B cell (primary cell): ENCODE measurements at regions not wholly inside any gene's neighbourhood (a gene's known extent, or its start where the extent isn't known, plus 50 kb on each side); places are given as distances from the start of the nearest gene placed in this dataset.

Source experiments
- ATAC-seq: fragments of 200-7000 bp; cut with Tn5 transposase; one replicate; pipeline ENCODE4 v1.10.0; 2021; ENCODE audit warnings: low read depth, mild to moderate bottlenecking, moderate number of reproducible peaks, moderate library complexity
- CTCF ChIA-PET: fragments of 350-600 bp; sonication (Branson Sonifier 250); formaldehyde crosslinking; loops from one replicate; lab custom pipeline; 2021; ENCODE audit warnings: antibody characterized with exemption, inconsistent platforms; lab: Charles Lee
- POLR2A ChIA-PET: fragments of 350-600 bp; sonication (Branson Sonifier 250); formaldehyde crosslinking; loops from one replicate; lab custom pipeline; 2021; ENCODE audit warnings: antibody characterized with exemption; lab: Charles Lee
- DNase-seq: peaks from one replicate; pipeline ENCODE4 v3.0.0; 2013
- H2AFZ ChIP-seq: 2 replicates; pipeline ENCODE4 v1.6.1; 2012; ENCODE audit warnings: mild to moderate bottlenecking, low read depth, low read length; ENCODE audit not compliant: insufficient read depth, poor library complexity, severe bottlenecking
- H3K27ac ChIP-seq, 2 donors: 1 replicate in 1 of 2; 2 replicates in 1 of 2; pipeline ENCODE4 v1.5.1; 2012 to 2013; ENCODE audit warnings: low read length in 2 of 2, mild to moderate bottlenecking in 2 of 2, moderate library complexity in 1 of 2
- H3K27me3 ChIP-seq, 4 experiments: fragments of 200-600 bp in 1 of 4; sonication (generic) in 1 of 4; replicated peaks in 1 of 4; 1 replicate in 2 of 4; 2 replicates in 2 of 4; pipeline versions ENCODE4 v1.6.1 to v1.7.0; 2013 to 2016; ENCODE audit warnings: low read length in 3 of 4, mild to moderate bottlenecking in 2 of 4, mixed read lengths in 1 of 4, moderate library complexity in 1 of 4; ENCODE audit not compliant: insufficient read depth in 4 of 4, control insufficient read depth in 3 of 4; ENCODE audit errors: control extremely low read depth in 1 of 4
- H3K36me3 ChIP-seq, 2 experiments: replicated peaks in 1 of 2; 1 replicate in 1 of 2; 2 replicates in 1 of 2; pipeline versions ENCODE4 v1.6.1 to v1.7.1; 2013; ENCODE audit warnings: low read length in 1 of 2; ENCODE audit not compliant: insufficient read depth in 2 of 2, control insufficient read depth in 1 of 2; ENCODE audit errors: control extremely low read depth in 1 of 2, extremely low read depth in 1 of 2
- H3K4me1 ChIP-seq, 2 donors: fragments of 200-600 bp in 1 of 2; sonication (generic) in 1 of 2; 1 replicate in 1 of 2; 2 replicates in 1 of 2; pipeline versions ENCODE4 v1.5.1 to v1.6.1; 2013 to 2017; ENCODE audit warnings: low read length in 2 of 2; ENCODE audit not compliant: control insufficient read depth in 2 of 2, insufficient read depth in 2 of 2
- H3K4me2 ChIP-seq: replicated peaks from 2 replicates; pipeline ENCODE3; 2012; ENCODE audit warnings: mild to moderate bottlenecking, low read depth, low read length; ENCODE audit not compliant: poor library complexity, severe bottlenecking
- H3K4me3 ChIP-seq, 5 experiments: fragments of 200-600 bp in 1 of 5; sonication (generic) in 1 of 5; 1 replicate in 3 of 5; 2 replicates in 2 of 5; pipeline versions ENCODE4 v1.5.1 to v1.7.0; 2011 to 2016; ENCODE audit warnings: low read length in 4 of 5, mild to moderate bottlenecking in 4 of 5, low read depth in 2 of 5, control low read depth in 1 of 5, moderate library complexity in 1 of 5; ENCODE audit not compliant: insufficient read depth in 1 of 5; ENCODE audit errors: control extremely low read depth in 1 of 5, extremely low read depth in 1 of 5
- H3K79me2 ChIP-seq: fragments of 200-600 bp; sonication (generic); one replicate; pipeline ENCODE4 v1.6.0; 2016; ENCODE audit warnings: low read length; ENCODE audit not compliant: control insufficient read depth, insufficient read depth
- H3K9ac ChIP-seq: fragments of 200-600 bp; sonication (generic); 2 replicates; pipeline ENCODE4 v1.6.1; 2017; ENCODE audit warnings: mild to moderate bottlenecking, low read length, moderate library complexity
- H3K9me3 ChIP-seq, 3 donors: one replicate each; pipeline versions ENCODE4 v1.6.1 to v1.7.1; 2013; ENCODE audit warnings: low read length in 2 of 3; ENCODE audit not compliant: control insufficient read depth in 2 of 3, insufficient read depth in 1 of 3; ENCODE audit errors: control extremely low read depth in 1 of 3
- H4K20me1 ChIP-seq: 2 replicates; pipeline ENCODE4 v1.6.0; 2012; ENCODE audit warnings: mild to moderate bottlenecking, low read length; ENCODE audit not compliant: insufficient read depth, control insufficient read depth, poor library complexity, severe bottlenecking
- H3K27ac Mint-ChIP-seq: one replicate; pipeline ENCODE4 v1.8.0; 2021; ENCODE audit warnings: mixed read lengths
- H3K27me3 Mint-ChIP-seq: one replicate; pipeline ENCODE4 v1.8.0; 2021; ENCODE audit warnings: mixed read lengths
- H3K4me1 Mint-ChIP-seq: one replicate; pipeline ENCODE4 v1.8.0; 2021; ENCODE audit warnings: mixed read lengths
- H3K4me3 Mint-ChIP-seq: one replicate; pipeline ENCODE4 v1.8.0; 2021; ENCODE audit warnings: mixed read lengths
- H3K9me3 Mint-ChIP-seq: one replicate; pipeline ENCODE4 v1.8.0; 2022; ENCODE audit warnings: mixed read lengths; ENCODE audit not compliant: insufficient read depth
- CTCF ChIP-seq: fragments of 200-600 bp; IDR thresholded peaks from one replicate; pipeline ENCODE4 v1.8.0; 2022; ENCODE audit warnings: antibody characterized with exemption, mild to moderate bottlenecking
- EZH2 ChIP-seq: IDR thresholded peaks from 2 replicates; pipeline ENCODE4 v1.6.1; 2012; ENCODE audit warnings: borderline replicate concordance, low read depth, mild to moderate bottlenecking, moderate library complexity, low read length; ENCODE audit not compliant: insufficient read depth, poor library complexity, severe bottlenecking
- WGBS: methylation state at CpG from one replicate; pipeline ENCODE4 v1.1.5; 2013; ENCODE audit warnings: missing lambda C conversion rate; ENCODE audit not compliant: insufficient coverage; 5-methylcytosine and 5-hydroxymethylcytosine counted together
- intact Hi-C: fragments of 100-400 bp; cut with micrococcal nuclease; formaldehyde crosslinking; loops from one replicate; pipeline ENCODE4 v1.10.0; 2022

GRCh38 chr9:90365666-90366065 is 277.0 kb downstream of the DIRAS2 start:
- H3K27ac Mint-ChIP-seq: no peak overlapping the region
- H3K27ac ChIP-seq: no peak overlapping the region
- WGBS: no CpG with 5 or more reads among the region's 2 CpGs
- H3K9ac ChIP-seq: no peak overlapping the region
- H3K27me3 ChIP-seq: peaks cover 0 to 10% (median 4%) of the 10 kb centered on the region in 4 experiments
- no peak overlapping the region for H3K4me3 ChIP-seq
- H3K4me3 Mint-ChIP-seq: no peak overlapping the region
- H3K36me3 ChIP-seq: no peaks in the 10 kb centered on the region
- H3K9me3 Mint-ChIP-seq: no peaks in the 10 kb centered on the region
- ChIA-PET CTCF (no interaction called here), POLR2A (no interaction called here)
- H3K27me3 Mint-ChIP-seq: peaks cover 35% of the 10 kb centered on the region
- H3K4me2 ChIP-seq: no peak overlapping the region
- H3K79me2 ChIP-seq: no peaks in the 10 kb centered on the region
- no peaks in the 10 kb centered on the region for H4K20me1 ChIP-seq
- ATAC-seq (no peak), DNase-seq (no peak)
- H3K4me1 Mint-ChIP-seq: no peaks in the 10 kb centered on the region
- intact Hi-C loops: no loop called here
- H2AFZ ChIP-seq: no peak overlapping the region
- TF ChIP-seq CTCF: no peak
- TF ChIP-seq EZH2: no peak
- H3K4me1 ChIP-seq: no peaks in the 10 kb centered on the region
- no peaks in the 10 kb centered on the region for H3K9me3 ChIP-seq

GRCh38 chr9:90368241-90368640 is 274.4 kb downstream of the DIRAS2 start:
- TF ChIP-seq EZH2 (no peak), CTCF (no peak)
- peaks cover 35% of the 10 kb centered on the region for H3K27me3 Mint-ChIP-seq
- POLR2A ChIA-PET: no interaction called here

More at GRCh38 chr9:90368241-90368640, 274.4 kb downstream of the DIRAS2 start:
- H3K79me2 ChIP-seq: no peaks in the 10 kb centered on the region
- Mint-ChIP-seq H3K9me3 (no peaks in the 10 kb centered on the region), H3K4me1 (no peaks in the 10 kb centered on the region), H3K4me3 (no peak overlapping the region), H3K27ac (no peak overlapping the region)
- no peaks in the 10 kb centered on the region for H3K36me3 ChIP-seq
- peaks cover 0 to 10% (median 4%) of the 10 kb centered on the region in 4 experiments for H3K27me3 ChIP-seq
- H3K9me3 ChIP-seq: no peaks in the 10 kb centered on the region
- H2AFZ ChIP-seq: no peak overlapping the region
- H3K9ac ChIP-seq: no peak overlapping the region
- DNase-seq (no peak), ATAC-seq (no peak)
- H4K20me1 ChIP-seq: no peaks in the 10 kb centered on the region
- CTCF ChIA-PET: no interaction called here
- no peak overlapping the region for H3K4me2 ChIP-seq
- H3K4me1 ChIP-seq: no peaks in the 10 kb centered on the region
- no peak overlapping the region for H3K27ac ChIP-seq
- no peak overlapping the region for H3K4me3 ChIP-seq
- intact Hi-C loops: no loop called here
